Erythroblast (primary cell): ENCODE measurements at regions not wholly inside any gene's neighbourhood (a gene's known extent, or its start where the extent isn't known, plus 50 kb on each side); places are given as distances from the start of the nearest gene placed in this dataset.

Source experiments
- GATA1 ChIP-seq: IDR thresholded peaks from 2 replicates; pipeline ENCODE4 v1.6.1; 2011; ENCODE audit warnings: low read depth, mild to moderate bottlenecking, control low read depth, low read length, moderate library complexity
- POLR2A ChIP-seq: IDR thresholded peaks from 2 replicates; pipeline ENCODE4 v1.6.1; 2011; ENCODE audit warnings: mild to moderate bottlenecking, low read length

GRCh38 chr4:126414741-126415140, 1100.0 kb downstream of the FAT4 start:
- TF ChIP-seq POLR2A (no peak), GATA1 (no peak)
